GM12892 (cell line): ENCODE measurements at regions not wholly inside any gene's neighbourhood (a gene's known extent, or its start where the extent isn't known, plus 50 kb on each side); places are given as distances from the start of the nearest gene placed in this dataset.

ENCODE experiments used
- POLR2A ChIP-seq: IDR thresholded peaks from 2 replicates; pipeline ENCODE4 v1.6.1; 2011; ENCODE audit warnings: low read depth, low read length, control low read depth
- POLR2AphosphoS5 ChIP-seq: IDR thresholded peaks from 2 replicates; pipeline ENCODE4 v1.6.1; 2011; ENCODE audit warnings: low read depth, low read length, control low read depth

DNA sequence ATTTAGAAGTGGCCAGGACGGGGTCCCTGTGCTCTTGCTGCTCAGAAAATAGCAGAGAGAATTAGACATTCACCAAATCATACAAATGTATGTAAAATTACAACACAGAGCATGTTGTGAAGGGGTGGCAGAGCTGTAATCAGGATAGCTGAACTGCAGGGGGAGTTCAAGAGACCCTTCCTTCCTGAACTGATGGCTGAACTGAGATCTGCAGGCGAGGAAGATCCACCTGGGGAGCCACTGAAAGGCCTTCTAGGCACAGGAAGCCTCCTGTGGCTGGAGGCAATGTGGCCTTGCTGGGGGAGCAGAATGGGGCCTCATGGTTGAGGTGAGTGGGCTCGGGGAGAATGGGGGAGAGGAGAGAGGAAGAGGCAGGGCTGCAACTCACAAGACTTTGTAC lies 216.5 kb downstream of the PRDM2 start:
- no peak for TF ChIP-seq POLR2AphosphoS5
- no peak for TF ChIP-seq POLR2A
